Caki2 (cell line): ENCODE measurements at regions not wholly inside any gene's neighbourhood (a gene's known extent, or its start where the extent isn't known, plus 50 kb on each side); places are given as distances from the start of the nearest gene placed in this dataset.
"Not testable (repeated sequence)": the region's sequence is repeated elsewhere in the genome, so short reads cannot be mapped to it uniquely, and the experiment has no call there.

ENCODE experiments used
- DNase-seq: peaks from one replicate; pipeline ENCODE4 v3.0.0-alpha.2; 2015; ENCODE audit warnings: low read depth
- in situ Hi-C: cut with HindIII; loops from 2 replicates; pipeline ENCODE4 v1.10.0; 2016; ENCODE audit warnings: low sequenced_read_pairs, low pct_unique_long_range_greater_than_20kb, mixed read lengths

GRCh38 chr16:65570261-65570660 is 448.4 kb upstream of the CDH11 start:
- DNase-seq, result no peak
- in situ Hi-C loops, result no loop called here

GRCh38 chr16:65559846-65560245 is 438.0 kb upstream of the CDH11 start:
- in situ Hi-C loops, result no loop called here
- no peak for DNase-seq

GRCh38 chr16:65549689-65550088 is 427.8 kb upstream of the CDH11 start:
- in situ Hi-C loops, DNase-seq: not testable (repeated sequence)

GRCh38 chr16:65548470-65548869 is 426.6 kb upstream of the CDH11 start:
- in situ Hi-C loops, result no loop called here
- DNase-seq, result no peak

GRCh38 chr16:65547772-65548446 is 426.0 kb upstream of the CDH11 start:
- DNase-seq, result no peak
- in situ Hi-C loops, result no loop called here

- in situ Hi-C loops, result no loop called here
- DNase-seq, result no peak
Measured at GRCh38 chr16:65546353-65546791, 424.5 kb upstream of the CDH11 start.

GRCh38 chr16:65545413-65545956 is 423.6 kb upstream of the CDH11 start:
- no peak for DNase-seq
- in situ Hi-C loops, result no loop called here

GRCh38 chr16:65543781-65544740 is 422.2 kb upstream of the CDH11 start:
- in situ Hi-C loops, result no loop called here
- DNase-seq, result no peak

GRCh38 chr16:65541646-65542045 is 419.8 kb upstream of the CDH11 start:
- DNase-seq, result no peak
- in situ Hi-C loops, result no loop called here

GRCh38 chr16:65540901-65541300 is 419.0 kb upstream of the CDH11 start:
- no peak for DNase-seq
- in situ Hi-C loops, result no loop called here

GRCh38 chr16:65538976-65539375 is 417.1 kb upstream of the CDH11 start:
- in situ Hi-C loops, result no loop called here
- no peak for DNase-seq

GRCh38 chr16:65537336-65537735 is 415.5 kb upstream of the CDH11 start:
- in situ Hi-C loops, result no loop called here
- DNase-seq, result no peak

- in situ Hi-C loops, result no loop called here
- no peak for DNase-seq
Measured at GRCh38 chr16:65534121-65534528, 412.3 kb upstream of the CDH11 start.

GRCh38 chr16:65532846-65533245 is 411.0 kb upstream of the CDH11 start:
- no peak for DNase-seq
- in situ Hi-C loops, result no loop called here

GRCh38 chr16:65532258-65532657 is 410.4 kb upstream of the CDH11 start:
- in situ Hi-C loops, result no loop called here
- no peak for DNase-seq

- no peak for DNase-seq
- in situ Hi-C loops, result no loop called here
Measured at GRCh38 chr16:65531475-65531874, 409.6 kb upstream of the CDH11 start.

GRCh38 chr16:65525707-65526106 is 403.8 kb upstream of the CDH11 start:
- in situ Hi-C loops, result no loop called here
- DNase-seq, result no peak

- DNase-seq, result peak; percentile 8
Measured at GRCh38 chr16:65524997-65525396, 403.1 kb upstream of the CDH11 start.

GRCh38 chr16:65524231-65524630 is 402.4 kb upstream of the CDH11 start:
- no peak for DNase-seq
- in situ Hi-C loops, result no loop called here

More at GRCh38 chr16:65524997-65525396, 403.1 kb upstream of the CDH11 start:
- in situ Hi-C loops, result no loop called here
